ENCODE measurements at regions not wholly inside any gene's neighbourhood (a gene's known extent, or its start where the extent isn't known, plus 50 kb on each side); places are given as distances from the start of the nearest gene placed in this dataset.

GRCh38 chr22:49224243-49224642 is 603.4 kb downstream of the BRD1 start:
- DNase-seq = no peak

- DNase-seq = no peak
Observed at GRCh38 chr22:49218142-49218541, 609.5 kb downstream of the BRD1 start.

GRCh38 chr22:49216579-49216978 is 611.1 kb downstream of the BRD1 start:
- DNase-seq = no peak

- DNase-seq = no peak
Observed at GRCh38 chr22:49215840-49216239, 611.8 kb downstream of the BRD1 start.

GRCh38 chr22:49214976-49215375 is 612.7 kb downstream of the BRD1 start:
- no peak for DNase-seq

GRCh38 chr22:49213731-49214352 is 613.8 kb downstream of the BRD1 start:
- DNase-seq = no peak

GRCh38 chr22:49212466-49212865 is 615.2 kb downstream of the BRD1 start:
- no peak for DNase-seq

- DNase-seq = no peak
Observed at GRCh38 chr22:49212002-49212401, 615.7 kb downstream of the BRD1 start.

- no peak for DNase-seq
Observed at GRCh38 chr22:49211176-49211575, 616.5 kb downstream of the BRD1 start.

- DNase-seq = no peak
Observed at GRCh38 chr22:49210606-49211005, 617.1 kb downstream of the BRD1 start.

GRCh38 chr22:49209452-49210195 is 618.0 kb downstream of the BRD1 start:
- DNase-seq = no peak

GRCh38 chr22:49208768-49209252 is 618.9 kb downstream of the BRD1 start:
- no peak for DNase-seq

- DNase-seq = no peak
Observed at GRCh38 chr22:49208004-49208402, 619.7 kb downstream of the BRD1 start.

GRCh38 chr22:49207008-49208003 is 620.4 kb downstream of the BRD1 start:
- no peak for DNase-seq

GRCh38 chr22:49206281-49206680 is 621.4 kb downstream of the BRD1 start:
- no peak for DNase-seq

- no peak for DNase-seq
Observed at GRCh38 chr22:49205483-49205800, 622.2 kb downstream of the BRD1 start.

GRCh38 chr22:49204599-49205482 is 622.8 kb downstream of the BRD1 start:
- no peak for DNase-seq

GRCh38 chr22:49203859-49204598 is 623.6 kb downstream of the BRD1 start:
- DNase-seq = no peak

GRCh38 chr22:49203091-49203858 is 624.4 kb downstream of the BRD1 start:
- DNase-seq = no peak

GRCh38 chr22:49202226-49202625 is 625.4 kb downstream of the BRD1 start:
- DNase-seq = no peak

Data from NCI-H1417 treated with DMSO at 0.1 percent for 48 hours (cell line).